SU-DHL-6 (cell line): ENCODE measurements at regions not wholly inside any gene's neighbourhood (a gene's known extent, or its start where the extent isn't known, plus 50 kb on each side); places are given as distances from the start of the nearest gene placed in this dataset.

Experiments used
- CTCF ChIP-seq: fragments of 200-600 bp; sonication (generic); IDR thresholded peaks from one replicate; pipeline ENCODE4 v1.5.1; 2017; ENCODE audit warnings: antibody characterized with exemption, mild to moderate bottlenecking, low read length, moderate library complexity; ENCODE audit not compliant: insufficient read depth, poor library complexity, severe bottlenecking
- EZH2phosphoT487 ChIP-seq: fragments of 200-600 bp; sonication (generic), shearing (Covaris generic); conservative IDR thresholded peaks from 2 replicates; pipeline ENCODE4 v1.6.1; 2018; ENCODE audit warnings: mild to moderate bottlenecking, antibody characterized with exemption, low read length, moderate library complexity, mixed read lengths

GRCh38 chr4:13129095-13129494, 355.0 kb downstream of the RAB28 start:
- TF ChIP-seq CTCF: no peak
- no peak for TF ChIP-seq EZH2phosphoT487
